ENCODE measurements at regions not wholly inside any gene's neighbourhood (a gene's known extent, or its start where the extent isn't known, plus 50 kb on each side); places are given as distances from the start of the nearest gene placed in this dataset.
A peak's percentile ranks its signal among the peaks of the same experiment; 100 is the strongest.

DNA sequence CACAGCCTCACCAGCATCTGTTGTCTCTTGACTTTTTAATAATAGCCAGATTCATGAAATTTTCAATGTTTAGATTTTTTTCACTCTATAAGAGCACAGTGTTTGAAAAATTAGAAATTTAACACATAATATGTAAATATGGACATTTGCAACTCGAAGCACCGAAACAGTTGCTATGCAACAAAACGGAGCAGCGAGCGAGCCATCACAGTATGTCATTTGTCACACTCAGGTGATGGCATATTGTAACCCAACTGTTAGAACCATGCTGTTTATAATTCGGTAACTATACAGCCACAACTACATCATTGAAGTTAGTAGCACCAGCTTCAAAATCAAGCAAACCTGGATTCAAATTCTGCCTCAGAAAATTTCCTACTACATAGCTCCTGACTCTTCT, 410.8 kb downstream of the NPIPA8 start (continued):
- TF ChIP-seq ZNF473 (tag by site-specific recombination; IDR thresholded peaks at IDR 0.05) = no peak
- no peak for TF ChIP-seq ZFP3 (tag by site-specific recombination; IDR thresholded peaks at IDR 0.05; ENCODE audit: low read depth)
- TF ChIP-seq, protein P1, sequence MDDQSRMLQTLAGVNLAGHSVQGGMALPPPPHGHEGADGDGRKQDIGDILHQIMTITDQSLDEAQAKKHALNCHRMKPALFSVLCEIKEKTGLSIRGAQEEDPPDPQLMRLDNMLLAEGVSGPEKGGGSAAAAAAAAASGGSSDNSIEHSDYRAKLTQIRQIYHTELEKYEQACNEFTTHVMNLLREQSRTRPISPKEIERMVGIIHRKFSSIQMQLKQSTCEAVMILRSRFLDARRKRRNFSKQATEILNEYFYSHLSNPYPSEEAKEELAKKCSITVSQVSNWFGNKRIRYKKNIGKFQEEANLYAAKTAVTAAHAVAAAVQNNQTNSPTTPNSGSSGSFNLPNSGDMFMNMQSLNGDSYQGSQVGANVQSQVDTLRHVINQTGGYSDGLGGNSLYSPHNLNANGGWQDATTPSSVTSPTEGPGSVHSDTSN (CRISPR knock-in tag; IDR thresholded peaks at IDR 0.05) = no peak
- TF ChIP-seq ZNF169 (tag by site-specific recombination; IDR thresholded peaks at IDR 0.05) = no peak

DNA sequence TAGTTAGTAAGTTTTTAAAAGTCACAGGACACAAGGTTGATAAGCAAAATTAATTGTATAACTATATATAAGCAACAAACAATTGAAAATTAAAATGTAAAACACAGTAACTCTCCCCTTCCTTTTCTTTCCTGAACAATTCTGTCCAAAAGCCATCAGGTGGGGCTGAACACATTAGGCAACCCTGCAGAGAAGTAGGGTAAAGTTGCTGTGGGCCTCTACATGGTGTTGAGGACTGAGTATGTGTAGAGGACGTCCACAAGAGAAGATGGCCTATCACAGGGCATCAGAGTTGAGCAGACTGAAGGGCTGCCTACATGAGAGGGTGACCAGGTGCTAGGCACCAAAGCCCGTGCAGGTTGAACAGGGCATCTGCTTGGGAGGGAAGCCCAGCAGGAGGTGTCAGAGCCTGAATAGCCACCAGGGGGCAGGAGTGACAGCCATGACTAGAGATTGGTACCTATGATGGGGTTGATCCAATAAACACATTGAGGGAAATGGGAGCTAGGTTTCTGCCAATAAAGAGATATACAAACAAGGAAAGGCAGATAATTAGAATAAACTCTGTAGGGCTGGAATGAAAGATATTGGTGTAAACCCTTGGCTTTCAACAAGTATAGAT, 415.1 kb downstream of the NPIPA8 start:
- H3K4me1 ChIP-seq (ENCODE audit: control insufficient read depth, insufficient read depth, low read length) = no peaks in the 10 kb centered on the region
- CTCF ChIA-PET = interaction anchor here (0.6 to 0.8 kb wide), 4 partner anchors 15 to 801 kb away, joined by 3 read pairs; no protein-coding TSS in a partner anchor
- no peak overlapping the region for H3K27ac ChIP-seq (ENCODE audit: extremely low read depth, low read depth, low read length)
- POLR2A ChIA-PET = no interaction called here
- no peak for TF ChIP-seq HOXD13 (CRISPR knock-in tag; IDR thresholded peaks at IDR 0.05; ENCODE audit: borderline replicate concordance)
- TF ChIP-seq ZEB2 (tag by site-specific recombination; IDR thresholded peaks at IDR 0.05) = no peak
- no peak for TF ChIP-seq ZFHX2 (tag by site-specific recombination; conservative IDR thresholded peaks at IDR 0.05)
- TF ChIP-seq, protein P2, sequence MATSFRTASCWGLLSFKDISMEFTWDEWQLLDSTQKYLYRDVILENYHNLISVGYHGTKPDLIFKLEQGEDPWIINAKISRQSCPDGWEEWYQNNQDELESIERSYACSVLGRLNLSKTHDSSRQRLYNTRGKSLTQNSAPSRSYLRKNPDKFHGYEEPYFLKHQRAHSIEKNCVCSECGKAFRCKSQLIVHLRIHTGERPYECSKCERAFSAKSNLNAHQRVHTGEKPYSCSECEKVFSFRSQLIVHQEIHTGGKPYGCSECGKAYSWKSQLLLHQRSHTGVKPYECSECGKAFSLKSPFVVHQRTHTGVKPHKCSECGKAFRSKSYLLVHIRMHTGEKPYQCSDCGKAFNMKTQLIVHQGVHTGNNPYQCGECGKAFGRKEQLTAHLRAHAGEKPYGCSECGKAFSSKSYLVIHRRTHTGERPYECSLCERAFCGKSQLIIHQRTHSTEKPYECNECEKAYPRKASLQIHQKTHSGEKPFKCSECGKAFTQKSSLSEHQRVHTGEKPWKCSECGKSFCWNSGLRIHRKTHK (tag by site-specific recombination; IDR thresholded peaks at IDR 0.05) = no peak
- TF ChIP-seq ZNF549 (tag by site-specific recombination; IDR thresholded peaks at IDR 0.05) = no peak
- 0 out of 2 replicates have a peak, but pooled peaks have one; percentile 4 for TF ChIP-seq ZNF654 (tag by site-specific recombination; IDR thresholded peaks at IDR 0.05; ENCODE audit: low read depth)
- TF ChIP-seq ZNF2 (tag by site-specific recombination; IDR thresholded peaks at IDR 0.05) = no peak
- H3K9me3 ChIP-seq (ENCODE audit: control insufficient read depth, insufficient read depth, low read depth, low read length) = no peaks in the 10 kb centered on the region
- H3K36me3 ChIP-seq (ENCODE audit: control insufficient read depth in 2 of 2, insufficient read depth in 1 of 2, low read length in 2 of 2) = no peaks in the 10 kb centered on the region
- no peak overlapping the region for H3K4me3 ChIP-seq (ENCODE audit: low read depth, low read length)

DNA sequence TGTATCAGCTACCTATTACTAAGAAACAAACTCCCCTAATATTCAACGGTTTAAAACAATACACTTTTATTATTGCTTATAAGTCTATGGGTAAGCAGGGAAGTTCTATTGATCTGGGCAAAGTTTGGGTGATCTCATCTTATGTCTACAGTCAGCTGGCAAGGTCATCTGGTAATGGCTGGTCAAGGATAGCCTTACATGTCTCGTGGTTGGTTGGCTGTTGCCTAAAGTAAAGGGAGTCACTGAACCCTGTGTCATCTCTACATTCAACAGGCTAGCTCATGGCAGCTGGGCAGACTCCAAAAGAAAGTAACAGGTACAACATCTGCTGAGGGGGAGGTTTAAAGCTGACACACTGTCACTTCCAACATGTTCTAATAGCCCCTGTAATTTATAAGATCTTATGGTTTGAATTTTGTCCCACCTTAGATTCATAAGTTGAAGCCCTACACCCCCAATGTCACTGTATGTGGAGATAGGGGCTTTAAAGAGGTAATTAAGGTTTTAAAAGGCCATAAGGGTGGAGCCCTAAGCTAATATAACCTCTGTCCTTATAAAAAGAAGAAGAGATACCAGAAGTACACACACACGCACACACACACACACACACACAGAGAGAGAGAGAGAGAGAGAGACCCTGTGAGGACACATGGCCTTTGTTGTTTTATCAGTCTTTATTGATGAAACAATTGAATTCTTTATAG, 419.1 kb downstream of the NPIPA8 start:
- no peak overlapping the region for H3K4me3 ChIP-seq (ENCODE audit: low read depth, low read length)
- CTCF ChIA-PET = interaction anchor here (0.9 kb wide), 1 partner anchor 15 kb away, joined by 3 read pairs; no protein-coding TSS in a partner anchor
- POLR2A ChIA-PET = no interaction called here
- H3K4me1 ChIP-seq (ENCODE audit: control insufficient read depth, insufficient read depth, low read length) = no peaks in the 10 kb centered on the region
- no peaks in the 10 kb centered on the region for H3K36me3 ChIP-seq (ENCODE audit: control insufficient read depth in 2 of 2, insufficient read depth in 1 of 2, low read length in 2 of 2)
- H3K9me3 ChIP-seq (ENCODE audit: control insufficient read depth, insufficient read depth, low read depth, low read length) = no peaks in the 10 kb centered on the region
- no peak overlapping the region for H3K27ac ChIP-seq (ENCODE audit: extremely low read depth, low read depth, low read length)
- TF ChIP-seq ZNF175 (tag by site-specific recombination; IDR thresholded peaks at IDR 0.05) (no peak), ZNF416 (tag by site-specific recombination; IDR thresholded peaks at IDR 0.05) (no peak), KLF8 (tag by site-specific recombination; IDR thresholded peaks at IDR 0.05) (no peak), HOXA7 (CRISPR knock-in tag; IDR thresholded peaks at IDR 0.05; ENCODE audit: borderline replicate concordance) (no peak), ZNF785 (tag by site-specific recombination; IDR thresholded peaks at IDR 0.05) (no peak), GLIS1 (tag by site-specific recombination; IDR thresholded peaks at IDR 0.05) (no peak), ZNF157 (tag by site-specific recombination; IDR thresholded peaks at IDR 0.05) (no peak), ZNF10 (tag by site-specific recombination; IDR thresholded peaks at IDR 0.05) (no peak), ZNF707 (tag by site-specific recombination; IDR thresholded peaks at IDR 0.05) (no peak)
